ENCODE measurements at regions not wholly inside any gene's neighbourhood (a gene's known extent, or its start where the extent isn't known, plus 50 kb on each side); places are given as distances from the start of the nearest gene placed in this dataset.

DNA sequence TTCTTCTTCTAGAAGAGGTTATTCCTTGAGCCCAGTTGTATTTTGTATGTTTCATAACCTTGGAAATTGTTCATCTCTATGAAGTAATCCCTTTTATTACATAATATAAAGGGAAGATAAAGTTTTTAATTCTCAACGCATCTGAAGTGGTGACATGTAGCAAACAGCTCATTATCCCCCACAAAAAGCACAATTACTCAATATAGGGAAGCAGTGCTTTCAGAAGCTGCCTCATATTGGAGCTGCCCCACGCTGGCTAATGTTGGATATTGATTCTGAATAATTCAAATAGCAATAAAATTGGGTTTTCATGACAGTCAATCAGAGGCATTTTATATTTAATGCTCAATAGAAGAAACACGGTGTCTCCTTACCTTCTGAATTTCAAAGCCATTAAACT, 604.3 kb upstream of the RBFOX1 start:
- no peak for TF ChIP-seq ZNF70 (CRISPR knock-in tag; IDR thresholded peaks at IDR 0.05)
- no peak for TF ChIP-seq CSDC2 (CRISPR knock-in tag; IDR thresholded peaks at IDR 0.05)
- TF ChIP-seq BACH2 (CRISPR knock-in tag; IDR thresholded peaks at IDR 0.05; ENCODE audit: borderline replicate concordance), result no peak
- no peak for TF ChIP-seq GLIS3 (CRISPR knock-in tag; IDR thresholded peaks at IDR 0.05)
- TF ChIP-seq, protein P1, sequence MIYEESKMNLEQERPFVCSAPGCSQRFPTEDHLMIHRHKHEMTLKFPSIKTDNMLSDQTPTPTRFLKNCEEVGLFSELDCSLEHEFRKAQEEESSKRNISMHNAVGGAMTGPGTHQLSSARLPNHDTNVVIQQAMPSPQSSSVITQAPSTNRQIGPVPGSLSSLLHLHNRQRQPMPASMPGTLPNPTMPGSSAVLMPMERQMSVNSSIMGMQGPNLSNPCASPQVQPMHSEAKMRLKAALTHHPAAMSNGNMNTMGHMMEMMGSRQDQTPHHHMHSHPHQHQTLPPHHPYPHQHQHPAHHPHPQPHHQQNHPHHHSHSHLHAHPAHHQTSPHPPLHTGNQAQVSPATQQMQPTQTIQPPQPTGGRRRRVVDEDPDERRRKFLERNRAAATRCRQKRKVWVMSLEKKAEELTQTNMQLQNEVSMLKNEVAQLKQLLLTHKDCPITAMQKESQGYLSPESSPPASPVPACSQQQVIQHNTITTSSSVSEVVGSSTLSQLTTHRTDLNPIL (CRISPR knock-in tag; IDR thresholded peaks at IDR 0.05; ENCODE audit: low read depth), result no peak

Data from SK-N-SH treated with all-trans-retinoic acid at 6 μM for 48 hours (cell line).